EL (cell line): ENCODE measurements at regions not wholly inside any gene's neighbourhood (a gene's known extent, or its start where the extent isn't known, plus 50 kb on each side); places are given as distances from the start of the nearest gene placed in this dataset.
A peak's percentile ranks its signal among the peaks of the same experiment; 100 is the strongest.

Experiments used
- DNase-seq: peaks from one replicate; pipeline ENCODE4 v3.0.0-alpha.2; 2016

DNA sequence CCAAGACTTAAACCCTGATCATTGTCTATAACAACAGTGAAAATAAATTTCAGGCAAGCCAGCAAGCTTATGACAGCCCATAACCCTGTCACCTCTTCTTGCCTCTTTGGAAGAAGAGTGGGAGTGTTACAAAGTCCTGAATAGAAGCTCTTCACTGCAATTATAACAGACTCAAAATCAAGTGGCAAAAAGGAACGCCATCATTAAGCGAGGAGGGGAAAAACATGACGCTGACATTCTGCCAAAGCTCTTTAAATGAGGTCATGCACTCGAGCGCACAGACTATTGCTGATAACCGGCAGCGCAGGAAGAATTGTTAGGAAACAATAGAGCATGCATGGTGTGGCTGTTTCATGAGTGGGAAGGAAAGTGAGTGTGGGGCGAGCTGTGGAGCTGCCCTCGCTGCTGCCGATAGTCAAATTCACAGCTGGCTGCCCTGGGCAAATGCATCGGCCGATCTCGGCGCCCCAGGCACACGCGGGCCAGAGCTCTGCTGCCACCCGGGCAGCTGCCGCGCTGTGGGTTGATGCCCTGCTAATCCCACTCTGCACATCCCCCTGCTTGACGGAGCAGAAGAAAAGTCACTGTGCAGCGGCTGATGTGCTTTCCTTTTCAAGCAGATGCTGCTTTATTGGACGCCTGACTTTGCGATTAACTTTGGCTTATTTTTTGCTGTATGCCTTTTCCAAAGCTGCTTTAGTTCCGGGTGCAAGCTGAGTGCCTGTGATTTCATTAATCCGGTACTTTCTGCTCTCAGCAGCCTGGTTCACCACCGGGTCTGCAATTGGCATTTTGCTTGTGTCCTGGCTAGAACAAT lies 102.4 kb upstream of the ST6GALNAC5 start:
- DNase-seq: peak; percentile 10

DNA sequence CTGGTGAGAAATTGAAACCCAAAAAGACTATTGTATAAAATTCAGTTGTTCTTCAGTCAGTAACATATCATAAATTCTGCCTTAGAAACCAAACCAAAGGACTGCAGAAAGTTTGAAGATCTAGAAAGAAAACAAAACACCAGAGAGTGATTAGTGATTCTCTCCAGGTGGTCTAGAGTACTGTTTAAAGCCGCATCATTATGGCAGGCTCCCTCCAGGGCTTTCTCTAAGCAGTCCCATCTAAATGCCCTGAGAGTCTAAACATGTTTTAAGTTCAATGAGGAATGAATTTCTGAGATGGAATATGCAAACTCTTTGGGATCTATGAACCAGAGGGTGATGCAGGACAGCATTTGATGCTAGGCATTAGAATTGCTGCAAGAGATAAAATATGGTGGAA lies 100.9 kb upstream of the ST6GALNAC5 start:
- DNase-seq: no peak

DNA sequence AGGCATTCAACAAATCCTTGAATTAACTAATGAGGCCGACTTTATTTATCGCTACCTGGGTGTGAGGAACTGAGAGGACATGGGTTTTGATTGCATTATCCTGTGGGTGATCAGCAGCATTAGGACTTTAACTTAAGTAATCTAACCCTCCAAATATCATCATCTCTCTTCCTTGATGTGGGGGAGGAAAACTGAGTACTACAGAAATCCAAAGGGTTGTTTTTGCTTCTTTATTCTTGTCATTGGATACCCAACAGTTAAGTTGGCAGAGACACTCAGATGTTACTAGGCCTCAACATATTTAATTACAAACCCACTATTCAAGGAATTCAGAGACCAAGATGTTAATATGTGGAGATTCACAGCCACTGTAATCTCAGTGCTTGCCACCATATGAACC lies 97.4 kb upstream of the ST6GALNAC5 start:
- DNase-seq: no peak

DNA sequence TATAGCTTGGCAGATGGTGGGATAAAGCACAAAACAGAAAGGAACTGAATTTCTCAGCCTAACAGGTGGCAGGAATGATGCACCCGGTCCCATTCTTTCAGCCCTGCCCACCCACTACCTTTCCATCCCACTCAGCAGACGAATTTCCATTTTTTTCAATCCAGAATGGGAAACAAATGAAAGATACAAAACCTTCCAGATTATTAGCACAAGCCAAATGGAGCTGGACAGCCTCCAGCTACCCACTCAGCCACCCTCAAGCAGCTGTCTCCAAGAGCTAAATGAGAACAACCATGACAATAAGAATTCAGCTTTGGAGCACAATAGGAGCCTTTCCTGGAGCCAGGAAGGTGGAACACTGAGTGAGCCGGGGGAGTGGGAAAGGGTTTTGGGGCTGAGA lies 96.3 kb upstream of the ST6GALNAC5 start:
- DNase-seq: no peak

DNA sequence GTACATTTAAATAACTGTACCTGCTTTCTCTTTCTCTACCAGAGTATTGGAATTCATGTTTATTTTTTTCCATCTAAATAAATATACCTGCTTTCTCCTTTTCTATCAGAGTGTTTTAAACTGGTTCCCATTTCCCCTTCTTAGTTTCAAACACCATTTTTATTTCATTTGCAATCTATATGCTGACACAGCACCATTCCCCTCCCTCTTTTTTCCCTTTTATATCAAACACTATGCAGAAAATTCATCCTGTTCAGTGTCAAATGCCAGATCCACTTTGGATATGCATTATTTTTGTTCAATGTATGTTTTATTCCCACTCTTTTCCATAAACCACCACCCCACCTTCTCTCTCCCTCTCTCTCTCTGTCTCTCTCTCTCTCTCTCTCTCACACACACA lies 85.8 kb upstream of the ST6GALNAC5 start:
- no peak for DNase-seq

DNA sequence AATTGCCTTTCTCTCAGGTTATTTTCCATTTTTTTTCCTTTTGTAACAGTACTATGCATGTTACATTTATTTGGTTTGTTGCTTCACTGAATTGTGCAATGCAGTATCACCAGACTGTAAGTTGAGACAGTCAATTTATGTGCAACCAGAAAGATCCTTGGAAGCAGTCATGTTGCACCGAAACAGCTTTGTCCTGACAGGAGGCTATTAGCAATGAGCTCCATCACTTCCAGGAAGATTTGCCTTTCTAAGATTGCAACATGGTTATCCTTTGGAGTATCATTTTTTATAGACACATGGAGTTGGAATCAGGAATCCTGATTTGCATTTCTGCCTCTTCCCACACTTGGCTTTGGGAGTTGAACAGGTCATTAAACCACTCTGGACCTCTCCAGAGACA lies 84.5 kb upstream of the ST6GALNAC5 start:
- DNase-seq: no peak

DNA sequence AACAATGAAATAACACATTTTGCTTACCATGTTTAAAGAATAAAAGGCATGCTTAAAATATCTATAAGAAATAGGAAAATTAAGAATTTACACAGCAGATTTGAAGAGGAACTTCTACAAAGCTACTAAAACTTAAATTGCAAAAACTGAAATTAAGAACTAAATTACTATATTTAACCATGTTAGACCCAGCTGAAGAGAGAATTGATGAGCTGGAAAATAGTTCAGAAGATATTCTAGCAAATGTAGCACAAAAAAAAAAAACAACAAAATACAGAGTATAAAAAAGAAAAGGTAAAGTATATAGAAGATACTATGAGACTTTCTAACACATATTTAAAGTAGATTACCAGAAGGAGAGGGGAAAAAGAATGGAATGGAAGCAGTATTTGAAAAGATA lies 82.8 kb upstream of the ST6GALNAC5 start:
- no peak for DNase-seq

DNA sequence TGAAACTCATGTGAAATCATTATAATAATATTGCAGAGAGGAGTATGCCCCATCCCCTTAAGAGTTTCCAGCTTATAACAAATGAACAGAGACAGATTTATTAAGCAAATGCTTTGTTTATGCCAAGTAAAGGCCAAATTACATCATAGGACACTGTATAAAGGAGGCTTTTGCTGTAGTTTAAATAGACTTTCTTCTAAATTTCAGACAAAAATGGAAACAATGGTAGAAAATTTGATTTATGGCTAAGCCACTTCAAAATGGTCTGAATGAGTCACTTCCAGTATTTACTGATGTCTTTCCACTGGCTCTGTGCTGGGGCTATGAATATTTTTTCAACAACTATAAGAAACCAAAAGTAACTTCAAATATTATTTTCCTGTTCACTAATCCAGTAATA lies 81.1 kb upstream of the ST6GALNAC5 start:
- no peak for DNase-seq

DNA sequence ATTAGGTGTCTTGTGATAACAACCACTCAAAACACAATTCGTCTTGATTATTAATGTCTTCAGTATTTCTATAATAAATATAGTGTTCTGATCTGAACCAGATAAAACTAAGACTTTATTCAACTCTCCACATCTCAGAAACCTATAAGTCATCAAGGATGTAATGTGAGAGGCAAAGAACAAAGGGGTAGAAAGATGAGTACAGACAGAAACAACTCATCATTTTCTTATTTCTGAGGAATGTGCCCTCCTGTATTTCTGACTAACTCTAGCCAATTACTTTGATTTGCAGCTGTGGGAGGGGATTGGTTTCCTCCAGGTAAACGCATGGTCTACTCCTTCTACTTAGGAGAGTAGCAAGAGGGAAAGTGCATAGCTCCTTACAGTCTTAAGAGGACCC lies 73.7 kb upstream of the ST6GALNAC5 start:
- no peak for DNase-seq

DNA sequence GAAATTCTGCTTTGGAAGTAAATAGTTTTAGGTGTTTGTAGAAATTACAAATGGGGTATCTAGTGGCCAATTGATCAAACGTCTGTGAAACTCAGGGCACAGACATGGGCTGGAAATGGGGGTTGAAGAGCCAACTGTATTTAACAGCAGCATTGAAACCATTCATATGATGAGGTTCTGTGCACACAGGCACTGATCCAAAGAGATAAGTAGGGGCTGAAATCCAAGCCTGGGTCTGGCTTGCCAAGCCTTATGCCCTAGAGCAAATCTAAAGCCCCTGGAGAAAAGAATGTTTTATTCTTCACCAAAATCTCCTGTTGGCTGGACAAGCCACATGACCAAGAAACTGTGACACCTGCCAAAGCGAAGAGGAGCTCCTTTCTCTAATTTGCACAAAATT lies 67.6 kb upstream of the ST6GALNAC5 start:
- no peak for DNase-seq

DNA sequence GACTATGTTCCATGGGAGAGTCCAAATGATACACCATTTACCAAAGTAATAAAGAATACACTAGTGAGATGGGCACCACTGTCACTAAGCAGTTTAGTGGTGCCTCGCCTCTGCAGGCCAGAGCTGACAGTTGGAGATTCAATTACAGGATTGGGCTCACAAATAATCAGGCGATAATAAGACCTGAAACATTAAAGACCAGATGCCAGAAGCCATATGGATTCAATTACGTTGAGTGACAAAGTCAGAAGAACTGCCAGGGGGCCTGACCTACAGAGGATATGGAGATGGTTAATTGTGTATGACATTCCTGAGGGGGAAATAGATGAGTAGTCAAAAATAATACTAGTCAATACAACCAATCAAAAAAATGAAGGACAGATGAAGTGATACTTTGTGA lies 65.2 kb upstream of the ST6GALNAC5 start:
- DNase-seq: no peak

DNA sequence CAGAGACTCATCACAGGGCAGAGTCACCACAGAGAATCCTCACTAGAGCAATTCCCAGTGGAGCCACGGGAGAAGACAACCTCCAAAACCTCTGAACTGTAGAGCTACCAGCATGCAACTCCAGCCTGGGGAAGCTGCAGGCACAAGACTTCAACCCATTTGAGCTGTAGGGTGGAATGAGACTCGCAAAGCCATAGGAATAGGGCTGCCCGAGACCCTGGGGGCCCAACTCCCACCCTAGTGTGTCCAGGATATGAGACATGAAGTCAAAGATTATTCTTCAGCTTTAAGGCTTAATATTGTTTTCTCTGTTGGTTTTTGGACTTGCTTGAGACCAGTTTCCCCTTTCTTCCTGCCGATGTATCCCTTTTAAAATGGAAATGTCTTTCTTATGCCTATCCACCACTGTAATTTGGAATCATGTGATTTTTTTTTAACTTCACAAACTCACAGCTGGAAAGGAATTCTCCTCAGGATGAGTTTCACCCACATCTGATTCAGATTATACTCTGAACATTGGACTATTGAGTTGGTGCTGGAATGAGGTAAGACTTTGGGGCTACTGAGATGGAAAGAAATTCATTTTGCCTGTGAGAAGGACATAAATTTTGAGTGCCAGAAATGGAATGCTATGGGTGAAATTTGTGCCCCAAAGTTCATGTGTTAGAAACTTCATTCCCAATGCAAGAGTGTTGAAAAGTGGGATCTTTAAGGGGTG lies 59.6 kb upstream of the ST6GALNAC5 start:
- no peak for DNase-seq
